H1 (cell line): ENCODE measurements at regions not wholly inside any gene's neighbourhood (a gene's known extent, or its start where the extent isn't known, plus 50 kb on each side); places are given as distances from the start of the nearest gene placed in this dataset.

Experiments
- CTCF ChIA-PET: fragments of 300-600 bp; sonication (Branson Sonifier 250); formaldehyde crosslinking; loops from one replicate; lab custom pipeline; 2021; ENCODE audit not compliant: partially characterized antibody; lab: Charles Lee
- POLR2A ChIA-PET: fragments of 300-600 bp; sonication (Branson Sonifier 250); formaldehyde crosslinking; loops from one replicate; lab custom pipeline; 2021; ENCODE audit warnings: inconsistent platforms; ENCODE audit not compliant: partially characterized antibody; lab: Charles Lee
- DNase-seq, 2 experiments: peaks; one replicate each; pipeline versions ENCODE4 v3.0.0 to v3.0.0-alpha.2; 2010 to 2022; ENCODE audit warnings: low spot score in 2 of 2, low read depth in 1 of 2, mixed read lengths in 1 of 2
- FAIRE-seq: peaks from 2 replicates; lab custom pipeline; 2011; peaks lifted over from hg19 to GRCh38; lab: Jason Lieb, UNC
- H2AFZ ChIP-seq: 2 replicates; pipeline ENCODE4 v1.8.1; 2012; ENCODE audit warnings: low read length, inconsistent platforms
- H2AK5ac ChIP-seq: 2 replicates; pipeline ENCODE4 v1.6.1; 2013; ENCODE audit warnings: low read depth, low read length
- H2BK120ac ChIP-seq: replicated peaks from 2 replicates; pipeline ENCODE3; 2013; ENCODE audit warnings: low read depth, low read length, inconsistent platforms
- H2BK12ac ChIP-seq: 2 replicates; pipeline ENCODE4 v1.6.1; 2013; ENCODE audit warnings: low read depth, low read length
- H2BK15ac ChIP-seq: 2 replicates; pipeline ENCODE4 v1.6.1; 2013; ENCODE audit warnings: low read length
- H2BK20ac ChIP-seq: 2 replicates; pipeline ENCODE4 v1.6.1; 2013; ENCODE audit warnings: low read length
- H2BK5ac ChIP-seq: 2 replicates; pipeline ENCODE4 v1.6.1; 2013; ENCODE audit warnings: low read depth, low read length
- H3K14ac ChIP-seq: 2 replicates; pipeline ENCODE4 v1.6.1; 2013; ENCODE audit warnings: inconsistent platforms; ENCODE audit not compliant: insufficient read length
- H3K18ac ChIP-seq: 2 replicates; pipeline ENCODE4 v1.6.1; 2013; ENCODE audit warnings: low read length; ENCODE audit errors: extremely low read depth
- H3K23ac ChIP-seq: 2 replicates; pipeline ENCODE4 v1.6.1; 2013; ENCODE audit warnings: inconsistent platforms; ENCODE audit not compliant: insufficient read length
- H3K23me2 ChIP-seq: 2 replicates; pipeline ENCODE4 v1.6.1; 2013; ENCODE audit warnings: low read depth, low read length
- H3K27ac ChIP-seq: 2 replicates; pipeline ENCODE4 v1.6.1; 2011; ENCODE audit warnings: low read depth, low read length, inconsistent platforms
- H3K27me3 ChIP-seq, 4 experiments: replicated peaks in 1 of 4; 1 replicate in 1 of 4; 2 replicates in 3 of 4; pipeline versions ENCODE4 v1.6.1 to v1.8.1; 2011 to 2013; ENCODE audit warnings: low read length in 3 of 4, mild to moderate bottlenecking in 3 of 4, inconsistent platforms in 2 of 4, mixed read lengths in 2 of 4, moderate library complexity in 1 of 4; ENCODE audit not compliant: control insufficient read depth in 3 of 4, insufficient read depth in 3 of 4; ENCODE audit errors: extremely low read depth in 1 of 4
- H3K36me3 ChIP-seq, 4 experiments: 2 replicates each; pipeline versions ENCODE4 v1.6.1 to v1.8.1; 2011 to 2013; ENCODE audit warnings: mild to moderate bottlenecking in 4 of 4, low read length in 3 of 4, moderate library complexity in 2 of 4, control low read depth in 1 of 4, inconsistent platforms in 1 of 4; ENCODE audit not compliant: insufficient read depth in 4 of 4, control insufficient read depth in 2 of 4
- H3K4ac ChIP-seq: replicated peaks from 2 replicates; pipeline ENCODE3; 2013; ENCODE audit warnings: low read length, low read depth, mixed read lengths, inconsistent platforms; ENCODE audit not compliant: insufficient read length
- H3K4me1 ChIP-seq, 4 experiments: replicated peaks in 1 of 4; 1 replicate in 1 of 4; 2 replicates in 3 of 4; pipeline versions ENCODE4 v1.6.1 to v1.8.1; 2011 to 2013; ENCODE audit warnings: low read length in 3 of 4, inconsistent platforms in 2 of 4, mixed read lengths in 1 of 4; ENCODE audit not compliant: insufficient read depth in 4 of 4, control insufficient read depth in 3 of 4
- H3K4me2 ChIP-seq, 2 experiments: 2 replicates each; pipeline versions ENCODE4 v1.6.1 to v1.8.1; 2011 to 2013; ENCODE audit warnings: low read depth in 2 of 2, low read length in 2 of 2, control low read depth in 1 of 2, inconsistent platforms in 1 of 2, mild to moderate bottlenecking in 1 of 2; ENCODE audit not compliant: insufficient read depth in 1 of 2
- H3K4me3 ChIP-seq, 4 experiments: fragments of 200-600, 300-600 bp in 1 of 4; sonication (generic), shearing (Covaris generic), sonication (Bioruptor Twin) in 1 of 4; 2 replicates each; pipeline versions ENCODE4 v1.5.1 to v1.8.1; 2011 to 2016; ENCODE audit warnings: low read length in 4 of 4, low read depth in 3 of 4, control low read depth in 2 of 4, inconsistent platforms in 2 of 4, mild to moderate bottlenecking in 2 of 4, mixed read lengths in 1 of 4, moderate library complexity in 1 of 4; ENCODE audit not compliant: insufficient read depth in 2 of 4; ENCODE audit errors: extremely low read depth in 1 of 4
- H3K56ac ChIP-seq: replicated peaks from 2 replicates; pipeline ENCODE3; 2013; ENCODE audit warnings: low read depth, mild to moderate bottlenecking, mixed read lengths, low read length, inconsistent platforms; ENCODE audit not compliant: insufficient read length
- H3K79me1 ChIP-seq: 2 replicates; pipeline ENCODE4 v1.6.1; 2013; ENCODE audit warnings: low read depth, low read length, control low read depth
- H3K79me2 ChIP-seq, 2 experiments: 2 replicates each; pipeline versions ENCODE4 v1.6.1 to v1.8.1; 2012 to 2013; ENCODE audit warnings: low read length in 2 of 2, mild to moderate bottlenecking in 2 of 2, inconsistent platforms in 1 of 2; ENCODE audit not compliant: insufficient read depth in 2 of 2, control insufficient read depth in 1 of 2
- H3K9ac ChIP-seq, 4 experiments: replicated peaks in 1 of 4; 1 replicate in 1 of 4; 2 replicates in 3 of 4; pipeline versions ENCODE4 v1.6.1 to v1.8.1; 2011 to 2013; ENCODE audit warnings: low read depth in 3 of 4, low read length in 3 of 4, control low read depth in 2 of 4, mild to moderate bottlenecking in 2 of 4, moderate library complexity in 2 of 4, inconsistent platforms in 1 of 4; ENCODE audit errors: extremely low read depth in 1 of 4
- H3K9me3 ChIP-seq, 2 experiments: 2 replicates each; pipeline versions ENCODE4 v1.6.1 to v1.8.1; 2012 to 2013; ENCODE audit warnings: mild to moderate bottlenecking in 2 of 2, moderate library complexity in 2 of 2, control low read depth in 1 of 2, inconsistent platforms in 1 of 2, low read depth in 1 of 2, low read length in 1 of 2, mixed read lengths in 1 of 2; ENCODE audit not compliant: insufficient read depth in 2 of 2
- H4K20me1 ChIP-seq, 2 experiments: replicated peaks in 1 of 2; 2 replicates each; pipeline versions ENCODE3 to v1.8.1; 2011 to 2013; ENCODE audit warnings: inconsistent platforms in 2 of 2, low read length in 2 of 2, mild to moderate bottlenecking in 1 of 2; ENCODE audit not compliant: insufficient read depth in 2 of 2, control insufficient read depth in 1 of 2
- H4K5ac ChIP-seq: 2 replicates; pipeline ENCODE4 v1.6.1; 2013; ENCODE audit warnings: low read length, low read depth, mixed read lengths, inconsistent platforms; ENCODE audit not compliant: insufficient read length
- H4K8ac ChIP-seq: 2 replicates; pipeline ENCODE4 v1.8.0; 2013; ENCODE audit warnings: mild to moderate bottlenecking, moderate library complexity, low read length, inconsistent platforms; ENCODE audit not compliant: insufficient read depth; ENCODE audit errors: extremely low read depth
- H4K91ac ChIP-seq: replicated peaks from 2 replicates; pipeline ENCODE3; 2013; ENCODE audit warnings: low read length, mixed read lengths, inconsistent platforms; ENCODE audit not compliant: insufficient read length
- ASH2L ChIP-seq: fragments of 200-600, 300-600 bp; sonication (generic); IDR thresholded peaks from one replicate; pipeline ENCODE4 v1.7.1; 2017; ENCODE audit warnings: low read length
- BACH1 ChIP-seq: IDR thresholded peaks from 2 replicates; pipeline ENCODE4 v1.6.1; 2012; ENCODE audit warnings: low read length, improper control_type of control experiment
- CBX5 ChIP-seq: fragments of 300-800, 300-1000 bp; sonication (generic); IDR thresholded peaks from 2 replicates; pipeline ENCODE4 v1.7.1; 2016; ENCODE audit warnings: antibody characterized with exemption, low read length, low read depth
- CEBPB ChIP-seq: IDR thresholded peaks from 2 replicates; pipeline ENCODE4 v1.6.1; 2012; ENCODE audit warnings: low read depth, low read length
- EZH2 ChIP-seq: fragments of 200-600 bp; sonication (generic); IDR thresholded peaks from 2 replicates; pipeline ENCODE4 v1.7.1; 2012; ENCODE audit warnings: low read depth, mild to moderate bottlenecking, moderate library complexity, low read length, inconsistent platforms; ENCODE audit not compliant: severe bottlenecking
- GTF2F1 ChIP-seq: IDR thresholded peaks from 2 replicates; pipeline ENCODE4 v1.6.1; 2012; ENCODE audit warnings: low read depth, low read length, improper control_type of control experiment, borderline replicate concordance
- MAFK ChIP-seq: IDR thresholded peaks from 2 replicates; pipeline ENCODE4 v1.6.1; 2012; ENCODE audit warnings: low read depth, mild to moderate bottlenecking, improper control_type of control experiment, low read length
- RXRA ChIP-seq: IDR thresholded peaks from 2 replicates; pipeline ENCODE4 v1.6.1; 2011; ENCODE audit warnings: low read depth, mild to moderate bottlenecking, low read length, moderate library complexity; ENCODE audit not compliant: insufficient read depth
- SP1 ChIP-seq: IDR thresholded peaks from 2 replicates; pipeline ENCODE4 v1.6.1; 2011; ENCODE audit warnings: low read depth, low read length
- SP2 ChIP-seq: IDR thresholded peaks from 2 replicates; pipeline ENCODE4 v1.6.1; 2012; ENCODE audit warnings: mild to moderate bottlenecking, low read length, inconsistent platforms
- YY1 ChIP-seq: IDR thresholded peaks from 2 replicates; pipeline ENCODE4 v1.6.1; 2011; ENCODE audit warnings: low read depth, mild to moderate bottlenecking, low read length
- WGBS, 2 experiments: shearing (Covaris generic) in 1 of 2; methylation state at CpG; one replicate each; pipeline versions ENCODE4 v1.1.6 to v1.1.7; 2013 to 2015; ENCODE audit warnings: low lambda C conversion rate in 2 of 2, mixed read lengths in 2 of 2, inconsistent platforms in 1 of 2, low coverage in 1 of 2, missing lambda C conversion rate in 1 of 2; ENCODE audit not compliant: insufficient replicate concordance in 2 of 2, insufficient coverage in 1 of 2, insufficient read length in 1 of 2; ENCODE audit errors: extremely low coverage in 1 of 2, missing lambda C conversion rate in 1 of 2; 5-methylcytosine and 5-hydroxymethylcytosine counted together
- TF ChIP-seq, protein P1 (sequence below), 3 experiments: IDR thresholded peaks; 1 replicate in 2 of 3; 2 replicates in 1 of 3; pipeline versions ENCODE4 v1.5.1 to v1.6.1; 2011; ENCODE audit warnings: low read length in 3 of 3, mild to moderate bottlenecking in 3 of 3, inconsistent platforms in 2 of 3, low read depth in 1 of 3, moderate library complexity in 1 of 3; ENCODE audit not compliant: insufficient read depth in 1 of 3; ENCODE audit errors: control extremely low read depth in 1 of 3

DNA sequence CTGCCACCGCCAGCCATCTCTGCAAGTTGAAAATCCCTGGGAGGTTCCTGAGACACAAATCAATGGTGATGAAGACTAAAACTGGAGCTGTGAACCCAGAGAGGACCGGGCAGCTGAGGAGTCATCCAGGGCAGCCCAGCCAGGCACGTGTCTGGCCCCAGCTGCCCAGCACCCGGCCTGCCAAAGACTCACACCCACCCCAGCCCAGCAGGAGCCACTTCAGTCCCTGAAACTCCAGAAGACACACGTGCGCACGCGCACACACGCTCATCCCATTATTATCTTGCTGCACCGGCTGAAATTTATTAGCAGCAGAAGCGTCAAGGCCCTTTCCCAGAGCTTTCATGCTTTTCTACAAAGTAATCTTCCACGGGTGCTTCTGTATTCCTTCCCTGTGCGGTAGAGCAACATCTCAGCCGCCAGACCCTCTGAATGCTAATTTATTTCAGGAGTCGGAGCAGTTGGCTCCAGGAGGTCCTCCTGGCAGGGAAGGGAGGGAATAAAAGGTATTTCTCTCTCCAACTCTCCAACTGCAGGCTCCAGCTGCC, 59.8 kb upstream of the RBFOX3 start:
- Histone ChIP-seq H3K14ac (no peak overlapping the region), H3K79me1 (no peaks in the 10 kb centered on the region), H2AK5ac (no peak overlapping the region), H3K36me3 (no peaks in the 10 kb centered on the region), H4K20me1 (peaks cover 0 to 3% of the 10 kb centered on the region in 2 experiments), H3K9me3 (peaks cover 0 to 8% of the 10 kb centered on the region in 2 experiments; a peak in 2 of 4 replicates), H4K91ac (no peak overlapping the region), H2BK15ac (no peak overlapping the region), H3K27me3 (no peaks in the 10 kb centered on the region; a peak in 3 of 7 replicates), H2AFZ (no peak overlapping the region), H2BK5ac (no peak overlapping the region), H4K5ac (no peak overlapping the region), H3K4me2 (no peak overlapping the region), H3K23me2 (no peaks in the 10 kb centered on the region), H3K4me3 (no peak overlapping the region), H3K79me2 (no peaks in the 10 kb centered on the region), H2BK120ac (no peak overlapping the region), H4K8ac (no peak overlapping the region), H3K27ac (no peak overlapping the region), H3K9ac (no peak overlapping the region), H3K56ac (no peak overlapping the region), H2BK12ac (no peak overlapping the region), H3K18ac (no peak overlapping the region), H3K4ac (no peak overlapping the region), H2BK20ac (no peak overlapping the region), H3K4me1 (peaks cover 0 to 10% (median 0%) of the 10 kb centered on the region in 4 experiments; a peak in 1 of 7 replicates), H3K23ac (no peak overlapping the region)
- ChIA-PET CTCF (interaction anchor here (1.0 to 4.8 kb wide), 7 partner anchors 9 to 270 kb away, joined by 4 to 29 read pairs (median 5); no protein-coding TSS in a partner anchor), POLR2A (interaction anchor here (0.6 kb wide), 1 partner anchor 60 kb away, joined by 3 read pairs; the partner anchor contains the start of gene ENPP7)
- TF ChIP-seq CBX5 (no peak), EZH2 (no peak), CEBPB (no peak), YY1 (no peak), GTF2F1 (no peak), ASH2L (no peak), BACH1 (no peak), SP2 (no peak), RXRA (no peak), SP1 (no peak), MAFK (no peak)
- TF ChIP-seq, protein P1, sequence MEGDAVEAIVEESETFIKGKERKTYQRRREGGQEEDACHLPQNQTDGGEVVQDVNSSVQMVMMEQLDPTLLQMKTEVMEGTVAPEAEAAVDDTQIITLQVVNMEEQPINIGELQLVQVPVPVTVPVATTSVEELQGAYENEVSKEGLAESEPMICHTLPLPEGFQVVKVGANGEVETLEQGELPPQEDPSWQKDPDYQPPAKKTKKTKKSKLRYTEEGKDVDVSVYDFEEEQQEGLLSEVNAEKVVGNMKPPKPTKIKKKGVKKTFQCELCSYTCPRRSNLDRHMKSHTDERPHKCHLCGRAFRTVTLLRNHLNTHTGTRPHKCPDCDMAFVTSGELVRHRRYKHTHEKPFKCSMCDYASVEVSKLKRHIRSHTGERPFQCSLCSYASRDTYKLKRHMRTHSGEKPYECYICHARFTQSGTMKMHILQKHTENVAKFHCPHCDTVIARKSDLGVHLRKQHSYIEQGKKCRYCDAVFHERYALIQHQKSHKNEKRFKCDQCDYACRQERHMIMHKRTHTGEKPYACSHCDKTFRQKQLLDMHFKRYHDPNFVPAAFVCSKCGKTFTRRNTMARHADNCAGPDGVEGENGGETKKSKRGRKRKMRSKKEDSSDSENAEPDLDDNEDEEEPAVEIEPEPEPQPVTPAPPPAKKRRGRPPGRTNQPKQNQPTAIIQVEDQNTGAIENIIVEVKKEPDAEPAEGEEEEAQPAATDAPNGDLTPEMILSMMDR (IDR thresholded peaks at IDR 0.05; ENCODE audit: control extremely low read depth in 1 of 3, insufficient read depth in 1 of 3, low read depth in 1 of 3, low read length in 3 of 3): no peak
- FAIRE-seq: no peak
- no peak for DNase-seq
- 80% methylated on average over 15 of the region's 15 CpGs; no CpG with 5 or more reads in 1 of the 2 experiments for WGBS, 2 experiments
